ENCODE measurements at regions not wholly inside any gene's neighbourhood (a gene's known extent, or its start where the extent isn't known, plus 50 kb on each side); places are given as distances from the start of the nearest gene placed in this dataset.

DNA sequence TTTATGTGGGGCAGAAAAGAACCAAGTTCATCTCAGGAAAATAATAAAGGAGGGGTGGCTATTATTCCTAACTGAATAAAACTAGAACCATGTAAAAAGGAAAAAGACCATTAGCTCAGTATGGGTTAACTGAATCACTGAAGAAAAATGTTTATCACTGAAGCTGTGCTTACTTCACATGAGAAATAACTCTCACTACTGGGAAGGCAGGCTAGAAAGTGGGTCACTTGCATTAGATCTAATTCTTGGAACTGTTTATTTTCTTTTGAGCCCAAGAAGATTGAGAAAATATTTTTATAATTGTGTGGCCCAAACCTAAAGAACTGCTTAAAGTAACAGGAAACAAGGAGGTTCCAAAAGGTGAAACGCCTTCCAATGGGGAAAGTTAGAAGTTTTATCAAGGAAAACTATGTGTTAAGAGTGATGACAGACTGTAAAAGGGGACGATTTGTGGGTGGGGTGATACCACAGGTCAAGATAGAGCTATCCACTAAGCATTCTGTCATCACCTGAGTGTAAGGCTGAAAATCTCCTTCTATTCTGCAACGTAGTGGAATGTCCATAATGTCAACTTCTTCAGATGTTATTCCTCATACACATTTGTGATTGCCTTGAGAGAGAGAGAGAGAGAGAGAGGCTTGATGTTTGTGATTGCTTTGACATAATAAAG is 1083.5 kb downstream of the PCDH7 start:
- Histone ChIP-seq H3K4me1 (no peaks in the 10 kb centered on the region), H3K36me3 (no peaks in the 10 kb centered on the region), H3K9me3 (peaks cover 0 to 19% (median 0%) of the 10 kb centered on the region in 11 donors), H3K27ac (no peak overlapping the region), H3K27me3 (no peaks in the 10 kb centered on the region), H3K4me3 (no peak overlapping the region)
- intact Hi-C loops (cut with DNase I): no loop called here
- WGBS, 2 donors: 8 to 9% methylated on average over 3 of the region's 3 CpGs
- TF ChIP-seq, protein P1, sequence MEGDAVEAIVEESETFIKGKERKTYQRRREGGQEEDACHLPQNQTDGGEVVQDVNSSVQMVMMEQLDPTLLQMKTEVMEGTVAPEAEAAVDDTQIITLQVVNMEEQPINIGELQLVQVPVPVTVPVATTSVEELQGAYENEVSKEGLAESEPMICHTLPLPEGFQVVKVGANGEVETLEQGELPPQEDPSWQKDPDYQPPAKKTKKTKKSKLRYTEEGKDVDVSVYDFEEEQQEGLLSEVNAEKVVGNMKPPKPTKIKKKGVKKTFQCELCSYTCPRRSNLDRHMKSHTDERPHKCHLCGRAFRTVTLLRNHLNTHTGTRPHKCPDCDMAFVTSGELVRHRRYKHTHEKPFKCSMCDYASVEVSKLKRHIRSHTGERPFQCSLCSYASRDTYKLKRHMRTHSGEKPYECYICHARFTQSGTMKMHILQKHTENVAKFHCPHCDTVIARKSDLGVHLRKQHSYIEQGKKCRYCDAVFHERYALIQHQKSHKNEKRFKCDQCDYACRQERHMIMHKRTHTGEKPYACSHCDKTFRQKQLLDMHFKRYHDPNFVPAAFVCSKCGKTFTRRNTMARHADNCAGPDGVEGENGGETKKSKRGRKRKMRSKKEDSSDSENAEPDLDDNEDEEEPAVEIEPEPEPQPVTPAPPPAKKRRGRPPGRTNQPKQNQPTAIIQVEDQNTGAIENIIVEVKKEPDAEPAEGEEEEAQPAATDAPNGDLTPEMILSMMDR (IDR thresholded peaks at IDR 0.05): no peak
- no peak for DNase-seq
- no peak for ATAC-seq

DNA sequence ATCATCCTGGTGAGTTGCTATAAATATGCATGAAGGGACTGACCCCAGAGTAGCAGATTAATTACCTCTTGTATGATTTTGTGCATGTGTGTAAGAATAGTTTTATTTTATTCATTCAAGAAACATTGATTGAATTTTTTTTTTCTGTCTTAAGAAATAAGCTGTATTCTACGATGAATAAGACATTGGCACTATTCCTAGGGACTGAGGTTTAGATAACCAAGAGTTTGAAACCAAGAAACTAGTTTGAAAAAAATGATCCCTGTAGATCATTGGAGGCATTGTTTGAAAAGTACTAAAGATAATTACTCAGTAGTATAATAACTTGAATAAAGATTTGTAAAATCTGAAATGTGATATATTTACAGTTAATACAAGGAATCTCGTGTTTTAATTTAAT is 1086.9 kb downstream of the PCDH7 start:
- DNase-seq (no peak), ATAC-seq (no peak)
- no peaks in the 10 kb centered on the region for H3K9me3 ChIP-seq
- H3K4me3 ChIP-seq: no peak overlapping the region
- no peaks in the 10 kb centered on the region for H3K27me3 ChIP-seq
- TF ChIP-seq, protein P1 (IDR thresholded peaks at IDR 0.05): no peak
- intact Hi-C loops (cut with DNase I): no loop called here
- no peaks in the 10 kb centered on the region for H3K36me3 ChIP-seq
- H3K27ac ChIP-seq: no peak overlapping the region
- H3K4me1 ChIP-seq: no peaks in the 10 kb centered on the region
- WGBS, 2 donors: 57 to 69% methylated on average over 2 of the region's 2 CpGs

DNA sequence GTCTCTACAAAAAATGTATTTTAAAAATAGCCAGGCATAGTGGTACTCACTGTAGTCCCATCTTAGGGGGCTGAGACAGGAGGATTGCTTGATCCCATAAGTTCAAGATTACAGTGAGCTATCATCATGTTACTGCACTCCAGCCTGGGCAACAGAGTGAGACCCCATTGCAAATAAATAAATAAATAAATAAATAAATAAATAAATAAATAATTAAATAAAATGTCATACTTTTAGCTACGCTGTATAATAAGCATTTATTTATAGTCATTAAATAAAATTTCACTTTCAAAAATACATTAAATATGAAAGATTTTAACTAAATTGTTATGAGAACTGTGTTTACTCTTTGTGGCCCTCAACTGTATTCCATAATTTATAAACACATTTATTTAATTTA is 1124.2 kb downstream of the PCDH7 start:
- intact Hi-C loops (cut with DNase I): no loop called here
- no peaks in the 10 kb centered on the region for H3K36me3 ChIP-seq
- TF ChIP-seq, protein P1 (IDR thresholded peaks at IDR 0.05): no peak
- H3K4me1 ChIP-seq: no peaks in the 10 kb centered on the region
- ATAC-seq: no peak
- WGBS, 2 donors: 83 to 84% methylated on average over 1 of the region's 1 CpG
- no peak overlapping the region for H3K4me3 ChIP-seq
- peaks cover 0 to 3% (median 0%) of the 10 kb centered on the region in 7 donors for H3K27me3 ChIP-seq
- peaks cover 0 to 25% (median 7%) of the 10 kb centered on the region in 11 donors for H3K9me3 ChIP-seq
- no peak for DNase-seq
- H3K27ac ChIP-seq: no peak overlapping the region

DNA sequence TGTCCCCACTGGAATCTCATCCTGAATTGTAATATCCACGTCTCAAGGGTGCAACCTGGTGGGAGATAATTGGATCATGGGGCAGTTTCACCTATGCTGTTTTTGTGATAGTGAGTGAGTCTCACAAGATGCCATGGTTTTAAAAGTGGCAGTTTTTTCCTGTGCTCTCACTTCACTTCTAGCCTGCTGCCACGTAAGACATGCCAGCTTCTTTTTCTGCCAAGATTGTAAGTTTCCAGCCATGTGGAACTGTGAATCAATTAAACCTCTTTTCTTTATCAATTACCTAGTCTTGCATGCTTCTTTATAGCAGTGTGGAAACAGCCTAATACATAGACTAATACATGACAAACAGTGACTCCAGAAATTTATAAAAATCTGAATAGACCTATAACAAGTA is 1131.8 kb downstream of the PCDH7 start:
- Histone ChIP-seq H3K4me3 (no peak overlapping the region), H3K27ac (no peak overlapping the region), H3K9me3 (peaks cover 0 to 18% (median 1%) of the 10 kb centered on the region in 11 donors), H3K27me3 (no peaks in the 10 kb centered on the region), H3K36me3 (no peaks in the 10 kb centered on the region), H3K4me1 (no peaks in the 10 kb centered on the region)
- TF ChIP-seq, protein P1 (IDR thresholded peaks at IDR 0.05): no peak
- no peak for ATAC-seq
- WGBS, 2 donors: 67 to 71% methylated on average over 2 of the region's 2 CpGs
- DNase-seq: no peak
- intact Hi-C loops (cut with DNase I): no loop called here
